Uterus (tissue), 2 donors: ENCODE measurements at regions not wholly inside any gene's neighbourhood (a gene's known extent, or its start where the extent isn't known, plus 50 kb on each side); places are given as distances from the start of the nearest gene placed in this dataset.

Experiments
- CTCF ChIP-seq, 4 experiments: fragments of 200-600 bp in 2 of 4; fragments of 450-650 bp in 2 of 4; sonication (generic) in 2 of 4; IDR thresholded peaks; one replicate each; pipeline ENCODE4 v1.5.1; 2016 to 2019; ENCODE audit warnings: antibody characterized with exemption in 4 of 4, mild to moderate bottlenecking in 2 of 4, moderate library complexity in 1 of 4
- POLR2A ChIP-seq, 2 donors: fragments of 450-650 bp; IDR thresholded peaks; one replicate each; pipeline ENCODE4 v1.6.1; 2016; ENCODE audit warnings: antibody characterized with exemption in 2 of 2, mild to moderate bottlenecking in 1 of 2, moderate library complexity in 1 of 2

- no peak for TF ChIP-seq CTCF (IDR thresholded peaks at IDR 0.05)
- no peak for TF ChIP-seq POLR2A (IDR thresholded peaks at IDR 0.05)
These were observed 209.2 kb upstream of the TPRG1 start for GRCh38 chr3:188962253-188963247.
